GM21526 (cell line): ENCODE measurements at regions not wholly inside any gene's neighbourhood (a gene's known extent, or its start where the extent isn't known, plus 50 kb on each side); places are given as distances from the start of the nearest gene placed in this dataset.
"Not testable (repeated sequence)": the region's sequence is repeated elsewhere in the genome, so short reads cannot be mapped to it uniquely, and the experiment has no call there.

ENCODE experiments used
- ATAC-seq: cut with Tn5 transposase; IDR thresholded peaks from one replicate; pipeline ENCODE4 v1.9.1; 2021; ENCODE audit warnings: moderate library complexity; ENCODE audit not compliant: unreplicated experiment, low FRiP score

DNA sequence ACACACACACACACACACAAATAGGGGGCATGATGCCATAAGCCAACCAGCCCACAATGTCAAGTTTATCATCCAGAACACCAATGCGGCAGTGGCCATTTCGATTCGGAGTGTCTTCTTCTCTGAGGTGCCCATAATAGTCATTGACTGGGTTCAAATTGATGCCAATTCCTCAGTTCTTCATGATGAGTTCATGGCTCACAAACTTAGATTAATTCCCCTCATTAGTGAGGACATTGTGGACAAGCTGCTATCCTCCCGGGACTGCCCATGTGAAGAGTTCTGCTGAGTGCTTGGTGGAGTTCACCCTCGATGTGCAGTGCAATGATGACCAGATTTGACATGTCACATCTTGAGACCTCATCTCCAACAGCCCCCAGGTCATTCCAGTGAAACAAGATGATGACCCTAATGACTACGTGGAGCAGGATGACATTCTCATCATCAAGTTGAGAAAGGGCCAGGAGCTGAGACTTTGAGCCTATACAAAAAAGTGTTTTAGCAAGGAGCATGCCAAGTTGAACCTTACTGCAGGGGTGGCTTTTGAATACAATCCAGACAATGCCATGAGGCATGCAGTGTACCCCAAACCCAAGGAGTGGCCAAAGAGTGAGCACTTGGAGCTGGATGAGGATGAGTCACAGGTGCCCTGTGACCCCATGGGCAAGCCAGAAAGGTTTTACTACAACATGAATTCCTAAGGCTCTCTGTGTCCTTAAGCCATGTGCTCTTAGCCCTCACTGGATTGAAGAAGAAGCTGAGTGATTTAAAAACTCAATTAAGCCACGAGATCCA is 211.6 kb upstream of the SAMSN1 start:
- no peak for ATAC-seq

DNA sequence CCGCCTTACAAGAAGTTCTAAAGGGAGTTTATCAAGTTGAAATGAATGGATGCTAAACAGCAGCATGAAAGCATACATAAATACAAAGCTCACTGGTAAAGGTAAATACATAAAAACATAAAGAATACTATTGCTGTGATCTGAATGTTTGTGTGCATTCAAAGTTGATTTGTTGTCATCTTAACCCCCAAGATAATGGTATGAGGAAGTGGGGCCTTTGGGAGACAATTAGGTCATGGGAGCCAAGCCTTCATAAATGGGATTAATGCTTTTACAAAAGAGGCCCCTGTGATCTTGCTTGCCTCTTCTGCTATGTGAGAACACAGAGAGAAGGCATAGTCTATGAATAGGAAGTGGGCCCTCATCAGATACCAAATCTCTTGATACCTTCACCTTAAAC is 209.0 kb upstream of the SAMSN1 start:
- no peak for ATAC-seq

DNA sequence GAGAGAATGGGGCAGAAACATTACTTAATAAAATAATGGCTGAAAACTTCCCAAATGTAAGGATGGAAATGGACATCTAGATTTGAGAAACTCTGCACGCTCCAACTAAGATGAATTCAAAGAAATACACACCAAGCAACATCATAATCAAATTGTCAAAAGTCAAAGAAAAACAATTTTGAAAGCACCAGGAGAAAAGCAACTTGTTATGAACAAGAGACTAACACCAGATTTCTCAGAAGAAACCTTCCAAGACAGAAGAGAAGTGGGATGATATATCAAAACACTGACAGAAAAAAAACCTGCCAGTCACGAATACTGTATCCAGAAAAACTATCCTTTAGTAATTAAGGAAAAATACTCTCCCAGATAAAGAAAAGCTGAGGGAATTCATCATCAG is 208.6 kb upstream of the SAMSN1 start:
- no peak for ATAC-seq

DNA sequence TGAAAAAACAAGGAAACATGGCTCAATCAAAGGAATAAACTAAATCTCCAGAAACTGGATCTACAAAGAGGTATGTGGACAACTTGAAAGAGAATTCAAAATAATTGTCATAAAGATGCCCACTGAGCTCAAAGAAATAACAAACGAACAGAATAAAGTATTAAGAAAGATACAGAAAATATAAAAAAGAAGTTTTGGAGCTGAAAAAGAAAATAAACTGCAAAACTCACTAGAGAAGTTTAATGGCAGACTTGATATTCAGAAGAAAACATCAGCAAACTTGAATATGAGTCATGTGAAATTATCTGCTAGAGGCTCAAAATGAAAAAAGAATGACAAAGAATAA is 208.1 kb upstream of the SAMSN1 start:
- ATAC-seq = no peak

DNA sequence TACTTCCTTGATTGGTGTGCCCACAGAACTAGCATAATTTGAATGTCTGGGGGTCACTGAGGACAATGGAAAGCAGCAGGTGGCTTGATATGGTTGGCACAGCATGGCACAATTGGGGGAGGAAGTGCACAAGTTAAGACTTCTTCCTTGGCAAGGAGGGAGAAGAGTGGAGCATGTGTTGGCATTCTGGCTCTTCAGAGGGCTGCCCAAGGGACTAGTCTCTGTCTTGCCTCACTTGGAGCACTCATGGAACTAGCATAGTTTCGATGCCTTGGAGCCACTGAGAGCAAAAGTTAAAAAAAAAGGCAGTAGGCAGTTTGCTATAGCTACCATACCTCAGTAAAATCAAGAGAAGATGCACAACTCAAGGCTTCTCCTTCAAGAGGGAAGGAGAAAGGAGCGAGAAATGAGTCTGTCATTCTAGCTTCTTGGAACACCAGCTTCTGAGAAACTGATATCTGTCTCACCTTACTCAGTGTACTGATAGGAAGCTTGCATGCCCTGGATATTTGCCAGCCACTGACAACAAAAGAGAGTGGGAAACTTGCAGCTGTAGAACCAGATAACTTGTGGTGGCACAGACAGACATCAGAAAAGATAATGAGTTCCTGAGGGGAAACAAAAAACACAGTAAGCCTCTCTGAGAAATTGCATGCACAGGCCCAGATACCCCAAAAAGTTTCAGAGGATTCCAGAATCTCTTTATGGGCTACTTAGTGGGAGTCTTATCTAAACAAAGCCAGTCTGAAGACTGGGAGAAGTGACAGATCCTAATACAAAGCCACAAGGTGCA is 207.5 kb upstream of the SAMSN1 start:
- no peak for ATAC-seq

DNA sequence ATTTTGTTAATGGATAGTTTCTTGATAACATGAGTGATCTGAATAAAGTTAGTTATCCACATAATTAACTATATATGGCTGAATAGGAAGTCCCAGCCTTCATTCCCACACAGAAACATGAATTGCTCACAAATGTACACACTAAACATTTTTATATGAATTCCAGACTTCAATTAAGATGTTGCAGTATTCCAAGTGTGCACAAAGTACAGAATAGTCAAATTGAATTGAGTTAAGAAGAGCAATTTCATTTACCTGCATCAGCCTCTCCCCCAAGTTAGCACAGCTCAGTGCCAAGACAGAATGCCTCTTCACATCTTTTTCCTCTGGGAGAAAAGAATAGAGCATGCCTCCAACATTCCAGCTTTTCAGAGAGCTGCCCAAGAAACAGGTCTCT is 207.0 kb upstream of the SAMSN1 start:
- no peak for ATAC-seq

DNA sequence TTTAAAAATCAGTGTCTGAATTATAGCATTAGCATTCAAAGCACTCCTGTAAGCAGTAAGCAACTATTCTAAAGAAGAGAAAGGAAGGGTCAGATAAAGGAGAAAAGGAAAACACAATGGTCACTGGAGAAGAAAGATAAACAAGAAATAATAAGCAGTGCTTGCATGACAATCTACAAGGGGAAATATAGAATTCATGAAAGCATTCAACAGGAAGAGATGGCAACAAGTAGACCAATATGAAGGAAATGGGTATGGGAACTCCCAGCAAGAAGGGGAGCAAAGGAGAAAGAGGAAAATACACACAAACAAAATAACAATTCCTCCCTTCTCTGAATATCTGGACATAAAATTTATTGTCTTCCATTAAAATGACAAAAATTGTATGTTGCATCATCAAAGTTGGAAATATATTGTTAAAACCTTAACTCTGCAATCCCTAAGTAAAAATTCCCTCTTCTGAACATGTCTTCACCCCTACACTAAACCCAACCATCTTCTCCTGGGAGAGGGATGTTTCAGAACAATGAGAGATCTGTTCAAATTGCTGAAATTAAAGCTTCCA is 206.3 kb upstream of the SAMSN1 start:
- ATAC-seq = no peak

DNA sequence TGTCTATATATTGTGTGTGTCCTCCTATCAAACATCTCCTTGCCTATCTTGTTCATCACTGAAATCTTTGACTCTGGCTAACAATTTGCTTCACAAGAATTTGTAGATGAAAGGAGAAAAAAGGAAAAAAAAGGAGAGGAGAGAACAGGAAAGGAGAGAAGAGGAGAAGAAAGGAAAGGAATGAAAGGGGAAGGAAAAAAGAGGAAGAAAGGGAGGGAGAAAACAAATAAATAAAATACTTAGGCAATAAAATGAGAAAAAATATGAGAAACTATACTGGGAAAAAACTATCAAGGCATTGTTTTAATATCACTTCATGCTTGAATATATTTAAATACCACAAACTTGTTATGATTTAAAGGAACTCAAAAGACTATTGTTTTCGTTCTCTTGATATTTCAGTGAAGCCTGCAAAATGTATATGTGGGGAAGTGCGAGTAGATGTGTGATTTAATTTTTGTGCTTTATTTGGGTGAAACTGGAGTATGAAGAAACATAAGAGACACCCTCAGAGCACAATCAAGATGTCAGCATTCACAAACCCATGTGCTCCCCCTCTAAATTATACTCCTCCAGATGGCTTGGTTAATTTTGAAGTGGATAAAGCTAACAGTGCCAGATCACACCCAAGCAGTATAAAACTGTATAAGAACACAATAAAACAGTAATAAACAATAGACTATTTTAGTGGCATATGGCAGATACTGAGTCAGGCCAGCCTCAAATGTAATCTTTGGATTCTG is 205.7 kb upstream of the SAMSN1 start:
- ATAC-seq = no peak

DNA sequence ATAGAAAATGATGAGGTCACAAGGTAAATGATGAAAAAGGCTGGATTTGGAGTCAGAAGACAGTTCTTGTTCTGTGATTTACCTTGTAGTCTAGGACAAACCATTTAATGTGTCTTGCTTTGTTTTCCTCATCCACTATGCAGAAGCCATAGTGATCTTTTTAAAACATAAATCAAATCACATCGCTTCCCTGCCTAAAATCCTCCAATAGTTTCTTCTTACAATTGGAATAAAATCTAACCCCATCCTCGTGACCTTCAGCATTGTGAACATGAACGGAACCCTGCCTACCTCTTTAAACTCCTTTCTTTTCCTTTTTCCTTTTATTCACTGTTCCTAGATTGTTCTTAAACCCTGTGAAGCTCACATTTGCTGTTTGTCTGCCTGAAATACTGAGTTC is 204.9 kb upstream of the SAMSN1 start:
- no peak for ATAC-seq

DNA sequence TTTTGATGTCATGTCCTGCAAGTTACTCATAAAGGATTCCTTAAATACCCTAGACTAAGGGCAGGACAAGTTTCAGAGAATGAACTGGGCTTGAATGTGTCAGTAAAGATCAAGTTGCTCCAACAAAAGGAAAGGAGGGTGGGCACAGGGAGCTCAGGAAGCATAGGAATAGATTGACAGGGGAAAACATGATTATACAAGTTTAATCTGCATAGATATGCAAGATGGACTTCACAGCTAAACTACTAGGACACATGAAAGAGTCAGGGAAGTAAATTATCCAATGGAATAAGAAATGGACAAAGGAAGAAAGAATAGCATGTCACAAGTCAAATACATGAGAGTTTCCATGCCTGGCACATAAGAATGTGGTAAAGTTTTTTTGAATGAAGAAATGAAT is 203.9 kb upstream of the SAMSN1 start:
- ATAC-seq = no peak

DNA sequence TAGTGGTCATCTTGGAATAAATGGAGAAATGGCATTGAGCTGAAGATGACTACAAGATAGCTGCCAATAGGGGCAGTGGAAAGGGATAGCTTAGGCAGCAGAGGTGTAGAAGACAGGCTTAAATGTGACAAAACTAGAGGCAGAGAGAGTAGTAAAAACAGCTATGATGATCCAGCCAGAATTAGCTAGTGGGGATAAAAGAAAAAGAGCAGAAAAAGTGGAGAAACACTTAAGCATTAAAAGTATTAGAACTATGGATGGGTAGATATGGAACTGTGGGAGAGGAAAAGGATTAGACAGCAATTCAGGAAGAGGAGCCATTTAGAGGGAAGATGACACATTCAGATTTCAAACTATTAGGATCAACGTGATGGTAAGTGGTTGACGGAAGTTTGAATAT is 202.5 kb upstream of the SAMSN1 start:
- ATAC-seq = no peak

DNA sequence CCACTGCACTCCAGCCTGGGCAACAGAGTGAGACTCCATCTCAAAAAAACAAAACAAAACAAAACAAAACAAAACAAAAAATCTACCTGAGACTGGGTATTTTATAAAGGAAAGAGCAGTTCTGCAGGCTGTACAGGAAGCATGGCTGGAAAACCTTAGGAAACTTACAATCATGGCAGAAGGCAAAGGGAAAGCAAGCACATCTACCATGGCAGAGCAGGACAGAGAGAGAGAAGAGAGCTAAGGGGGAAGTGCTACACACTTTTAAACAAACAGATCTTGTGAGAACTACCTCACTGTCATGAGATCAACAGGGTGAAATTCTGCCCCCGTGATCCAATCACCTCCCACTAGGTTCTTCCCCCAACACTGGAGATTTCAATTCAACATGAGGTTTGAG is 198.3 kb upstream of the SAMSN1 start:
- no peak for ATAC-seq

DNA sequence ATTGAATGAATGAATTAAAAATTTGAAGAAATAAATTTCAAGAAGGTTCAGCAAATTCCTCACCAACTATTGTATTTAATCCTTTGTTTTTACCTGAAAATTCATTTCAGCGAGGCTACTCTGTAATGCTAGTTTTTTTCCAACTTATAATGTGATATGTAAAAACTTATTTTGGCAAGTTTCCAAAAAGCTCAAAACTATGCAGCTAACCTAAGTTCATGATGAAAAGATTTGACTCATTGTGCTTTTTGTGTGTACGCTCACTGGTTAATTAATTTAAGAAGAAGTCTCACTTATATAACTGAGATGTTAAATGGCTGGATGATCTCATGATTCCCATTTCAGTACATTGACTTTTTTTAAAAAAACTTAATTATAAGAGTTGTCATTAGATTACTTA is 196.0 kb upstream of the SAMSN1 start:
- ATAC-seq = no peak

DNA sequence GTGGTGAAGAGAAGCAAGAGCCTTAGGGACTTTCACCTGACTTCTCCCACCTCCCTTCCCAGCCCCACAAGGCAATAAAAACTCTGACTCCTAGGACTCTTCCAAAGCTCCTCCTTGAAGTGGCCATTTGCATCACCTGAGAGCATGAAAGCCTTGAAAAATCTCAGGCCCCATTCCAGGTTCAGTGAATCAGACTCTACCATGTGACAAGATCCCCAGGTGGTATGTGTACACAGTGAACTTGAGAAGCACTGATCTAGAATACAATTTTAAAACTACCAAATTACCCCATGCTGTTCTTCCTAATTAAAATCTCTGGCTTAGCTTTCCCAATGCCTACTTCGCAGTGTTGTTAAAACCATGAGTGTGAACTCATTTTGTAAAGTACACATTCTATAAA is 195.1 kb upstream of the SAMSN1 start:
- no peak for ATAC-seq

DNA sequence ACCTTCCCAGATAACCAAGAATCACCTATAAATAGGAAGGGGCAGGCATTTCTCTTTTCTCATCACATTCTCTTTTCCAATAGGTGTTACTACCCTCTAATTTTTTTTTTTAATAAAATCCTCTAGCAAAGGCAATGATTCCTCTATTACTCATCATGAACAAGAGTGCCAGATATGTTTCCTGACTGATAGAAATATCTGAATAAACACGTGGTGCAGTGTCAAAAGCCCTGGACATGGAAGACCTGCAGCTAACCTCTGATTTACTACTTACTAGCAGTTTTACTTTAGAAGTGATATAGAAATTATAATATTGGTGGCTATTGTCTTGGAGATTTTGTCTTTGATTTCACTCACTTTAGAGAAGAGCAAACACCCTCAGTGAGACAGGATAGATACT is 194.6 kb upstream of the SAMSN1 start:
- ATAC-seq = no peak

DNA sequence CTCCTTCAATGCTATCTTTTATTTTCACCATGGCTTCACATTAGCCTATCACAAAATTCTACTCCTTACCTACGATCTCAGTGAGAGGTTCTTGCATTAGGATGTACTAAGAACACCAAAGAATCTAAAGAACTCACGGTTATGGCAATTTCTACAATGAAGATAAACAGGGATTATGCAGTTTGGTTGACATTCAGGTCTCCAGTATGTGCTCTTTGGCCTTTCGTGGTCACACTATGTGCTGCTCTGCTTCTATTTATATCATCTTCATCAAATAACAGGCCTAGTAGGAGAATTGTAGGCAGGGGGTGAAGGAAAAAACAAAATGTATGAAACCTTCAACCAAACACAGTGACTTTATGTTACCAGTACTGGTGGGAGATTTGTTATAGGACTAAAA is 194.0 kb upstream of the SAMSN1 start:
- no peak for ATAC-seq

DNA sequence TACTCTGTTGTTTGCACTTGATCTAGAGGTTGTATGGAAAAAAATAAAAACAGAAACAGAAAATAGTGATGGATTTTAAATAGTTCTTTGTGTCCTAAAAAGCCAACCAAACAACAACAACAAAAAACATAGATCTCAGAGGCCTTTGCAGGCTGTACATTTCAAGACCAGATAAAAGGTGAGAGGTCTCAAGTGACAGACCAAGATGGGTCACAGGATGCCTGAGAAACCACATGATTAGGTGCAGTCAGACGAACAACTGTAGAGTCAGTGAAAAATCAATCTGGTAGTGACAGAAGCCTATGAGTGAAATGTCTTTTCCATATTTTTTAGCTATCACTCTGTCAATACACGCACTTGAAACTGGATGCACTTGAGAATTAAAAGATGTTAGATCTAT is 193.5 kb upstream of the SAMSN1 start:
- ATAC-seq = no peak

DNA sequence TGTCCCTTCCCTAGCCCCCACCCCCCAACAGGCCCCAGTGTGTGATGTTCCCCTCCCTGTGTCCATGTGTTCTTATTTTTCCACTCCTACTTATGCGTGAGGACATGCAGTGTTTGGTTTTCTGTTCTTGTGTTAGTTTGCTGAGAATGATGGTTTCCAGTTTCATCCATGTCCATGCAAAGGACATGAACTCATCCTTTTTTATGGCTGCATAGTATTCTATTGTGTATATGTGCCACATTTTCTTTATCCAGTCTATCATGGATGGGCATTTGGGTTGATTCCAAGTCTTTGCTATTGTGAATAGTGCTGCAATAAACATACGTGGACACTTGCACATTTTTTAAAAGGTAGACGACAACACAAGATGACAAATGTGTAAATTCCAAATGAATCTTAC is 192.5 kb upstream of the SAMSN1 start:
- not testable (repeated sequence) for ATAC-seq

DNA sequence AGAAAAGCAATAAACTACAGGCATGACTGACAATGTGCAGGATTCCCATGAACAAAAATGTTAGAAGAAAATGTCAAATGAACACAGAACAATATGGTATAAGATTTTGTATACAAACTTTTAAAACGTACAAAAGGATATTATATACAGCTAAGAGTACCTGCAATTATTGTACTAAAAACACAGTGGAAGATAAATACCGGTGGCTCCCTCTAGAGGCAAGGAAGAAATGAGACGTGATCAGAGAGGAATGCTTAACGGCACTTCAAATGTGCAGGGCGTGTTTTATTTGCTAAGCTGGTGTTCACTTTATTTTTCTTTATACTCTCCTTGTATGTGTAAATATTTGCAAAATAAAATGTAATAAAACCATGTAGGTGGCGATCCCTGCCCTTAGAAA is 191.8 kb upstream of the SAMSN1 start:
- ATAC-seq = no peak

DNA sequence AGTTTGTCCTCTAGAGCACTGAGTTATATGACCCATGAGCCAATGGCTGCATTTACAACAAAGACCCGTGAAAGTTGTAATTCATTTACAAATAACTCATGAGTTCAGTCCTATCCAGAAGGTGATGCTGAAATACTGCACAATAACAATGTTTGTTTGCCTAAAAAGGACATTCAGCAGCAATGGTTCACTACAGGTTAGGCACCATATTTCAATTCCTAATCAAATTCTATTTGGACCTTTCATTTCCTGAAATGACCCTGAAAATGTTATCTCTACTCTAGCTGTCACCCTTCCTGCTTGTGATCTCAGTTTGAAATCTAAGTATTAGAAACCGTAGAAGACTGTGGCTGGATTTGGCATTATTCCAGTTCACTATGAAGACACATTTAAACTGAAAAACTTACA is 191.2 kb upstream of the SAMSN1 start:
- ATAC-seq = no peak

DNA sequence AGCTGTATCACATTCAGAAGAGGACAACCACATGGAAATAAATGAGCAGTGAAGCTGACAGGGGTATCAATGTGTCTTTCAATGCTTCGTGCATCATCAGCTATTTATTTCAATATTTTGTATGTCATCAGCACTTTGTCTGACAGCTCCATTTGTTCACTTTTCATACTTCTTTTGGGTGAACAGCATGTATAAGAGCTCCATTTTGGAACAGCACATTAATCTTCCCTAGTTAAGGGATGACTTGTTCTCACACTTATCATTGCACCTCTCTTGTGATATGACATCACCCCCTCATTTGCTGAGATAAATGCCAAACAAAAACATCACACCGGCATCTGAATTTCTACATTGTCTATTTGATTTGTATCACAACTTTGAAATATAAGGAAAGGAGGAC is 190.6 kb upstream of the SAMSN1 start:
- ATAC-seq = no peak
